ENCODE measurements at regions not wholly inside any gene's neighbourhood (a gene's known extent, or its start where the extent isn't known, plus 50 kb on each side); places are given as distances from the start of the nearest gene placed in this dataset.
A peak's percentile ranks its signal among the peaks of the same experiment; 100 is the strongest.

- Histone ChIP-seq H3K9ac (ENCODE audit: low read depth, low read length) (no peak overlapping the region), H4K5ac (ENCODE audit: low read depth, low read length) (no peak overlapping the region), H3K23ac (ENCODE audit: low read depth, low read length) (no peak overlapping the region), H2AK9ac (replicated peaks; ENCODE audit: low read depth, low read length, poor library complexity) (no peak overlapping the region), H3K4me3 (ENCODE audit: insufficient read depth, low read depth, low read length) (no peak overlapping the region), H3K36me3 (ENCODE audit: control insufficient read depth, insufficient read depth, low read length) (no peaks in the 10 kb centered on the region), H3K9me3 (ENCODE audit: control insufficient read depth, insufficient read depth, low read length) (no peaks in the 10 kb centered on the region), H4K8ac (ENCODE audit: low read depth in 2 of 2, low read length in 2 of 2) (no peak overlapping the region), H4K91ac (ENCODE audit: insufficient read depth, low read depth, low read length) (no peak overlapping the region), H3K27me3 (ENCODE audit: control insufficient read depth, insufficient read depth, low read length) (no peaks in the 10 kb centered on the region), H3K14ac (replicated peaks; ENCODE audit: low read depth, low read length) (no peak overlapping the region), H2BK120ac (ENCODE audit: low read depth, low read length) (no peak overlapping the region), H2BK20ac (ENCODE audit: low read depth, low read length) (no peak overlapping the region), H3K18ac (ENCODE audit: low read depth, low read length) (no peak overlapping the region), H3K9me1 (ENCODE audit: insufficient read depth, low read length) (no peaks in the 10 kb centered on the region), H2AFZ (replicated peaks; ENCODE audit: low read length, poor library complexity) (no peak overlapping the region), H3K4me1 (ENCODE audit: control insufficient read depth, insufficient read depth, low read length) (no peaks in the 10 kb centered on the region), H3K4ac (ENCODE audit: low read depth, low read length) (no peak overlapping the region), H3K4me2 (ENCODE audit: low read depth, low read length) (no peak overlapping the region), H4K20me1 (ENCODE audit: insufficient read depth, low read length) (no peaks in the 10 kb centered on the region), H3K79me1 (ENCODE audit: low read depth in 1 of 2, low read length in 2 of 2) (no peaks in the 10 kb centered on the region), H2AK5ac (ENCODE audit: low read depth, low read length) (no peak overlapping the region), H2BK5ac (ENCODE audit: low read depth, low read length, poor library complexity, severe bottlenecking) (no peak overlapping the region), H3K27ac (ENCODE audit: insufficient read depth, low read length) (no peak overlapping the region), H2BK15ac (ENCODE audit: low read depth, low read length) (no peak overlapping the region), H3K56ac (ENCODE audit: extremely low read depth, insufficient read depth, low read length) (no peak overlapping the region)
- ChIA-PET CTCF (no interaction called here), POLR2A (ENCODE audit: unreplicated experiment) (no interaction called here)
- ATAC-seq (ENCODE audit: low read depth): no peak
- TF ChIP-seq MAFK (IDR thresholded peaks at IDR 0.05; ENCODE audit: low read depth, low read length) (no peak), RAD21 (IDR thresholded peaks at IDR 0.05; ENCODE audit: low read length) (no peak)
- TF ChIP-seq, protein P1, sequence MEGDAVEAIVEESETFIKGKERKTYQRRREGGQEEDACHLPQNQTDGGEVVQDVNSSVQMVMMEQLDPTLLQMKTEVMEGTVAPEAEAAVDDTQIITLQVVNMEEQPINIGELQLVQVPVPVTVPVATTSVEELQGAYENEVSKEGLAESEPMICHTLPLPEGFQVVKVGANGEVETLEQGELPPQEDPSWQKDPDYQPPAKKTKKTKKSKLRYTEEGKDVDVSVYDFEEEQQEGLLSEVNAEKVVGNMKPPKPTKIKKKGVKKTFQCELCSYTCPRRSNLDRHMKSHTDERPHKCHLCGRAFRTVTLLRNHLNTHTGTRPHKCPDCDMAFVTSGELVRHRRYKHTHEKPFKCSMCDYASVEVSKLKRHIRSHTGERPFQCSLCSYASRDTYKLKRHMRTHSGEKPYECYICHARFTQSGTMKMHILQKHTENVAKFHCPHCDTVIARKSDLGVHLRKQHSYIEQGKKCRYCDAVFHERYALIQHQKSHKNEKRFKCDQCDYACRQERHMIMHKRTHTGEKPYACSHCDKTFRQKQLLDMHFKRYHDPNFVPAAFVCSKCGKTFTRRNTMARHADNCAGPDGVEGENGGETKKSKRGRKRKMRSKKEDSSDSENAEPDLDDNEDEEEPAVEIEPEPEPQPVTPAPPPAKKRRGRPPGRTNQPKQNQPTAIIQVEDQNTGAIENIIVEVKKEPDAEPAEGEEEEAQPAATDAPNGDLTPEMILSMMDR (conservative IDR thresholded peaks at IDR 0.05; ENCODE audit: low read depth, low read length): peak; percentile 11; the same call in 1 of the 2 replicates
- TF ChIP-seq, protein P2, sequence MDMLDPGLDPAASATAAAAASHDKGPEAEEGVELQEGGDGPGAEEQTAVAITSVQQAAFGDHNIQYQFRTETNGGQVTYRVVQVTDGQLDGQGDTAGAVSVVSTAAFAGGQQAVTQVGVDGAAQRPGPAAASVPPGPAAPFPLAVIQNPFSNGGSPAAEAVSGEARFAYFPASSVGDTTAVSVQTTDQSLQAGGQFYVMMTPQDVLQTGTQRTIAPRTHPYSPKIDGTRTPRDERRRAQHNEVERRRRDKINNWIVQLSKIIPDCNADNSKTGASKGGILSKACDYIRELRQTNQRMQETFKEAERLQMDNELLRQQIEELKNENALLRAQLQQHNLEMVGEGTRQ (IDR thresholded peaks at IDR 0.05; ENCODE audit: low read depth, low read length): no peak
- DNase-seq: no peak
- in situ Hi-C loops (cut with MboI; ENCODE audit: low sequenced_read_pairs): no loop called here
- intact Hi-C loops (cut with micrococcal nuclease): no loop called here
- no TSS peak for BruUV-seq (replicated peaks)
- dilution Hi-C loops (cut with HindIII; ENCODE audit: low sequenced_read_pairs, unreplicated experiment): no loop called here
These were observed 171.5 kb upstream of the SLITRK6 start for GRCh38 chr13:85970727-85971126.

Data from IMR-90 (cell line).